Endodermal cell (in vitro differentiated cells): ENCODE measurements at regions not wholly inside any gene's neighbourhood (a gene's known extent, or its start where the extent isn't known, plus 50 kb on each side); places are given as distances from the start of the nearest gene placed in this dataset.

ENCODE experiments used
- DNase-seq: peaks from one replicate; pipeline ENCODE4 v3.0.0-alpha.2; 2017
- H3K27ac ChIP-seq: 2 replicates; pipeline ENCODE4 v1.5.1; 2013; ENCODE audit warnings: mild to moderate bottlenecking, low read depth, low read length, moderate library complexity
- H3K27me3 ChIP-seq: 2 replicates; pipeline ENCODE4 v1.6.1; 2013; ENCODE audit warnings: mild to moderate bottlenecking, low read length, moderate library complexity; ENCODE audit not compliant: insufficient read depth, control insufficient read depth, poor library complexity, severe bottlenecking
- H3K36me3 ChIP-seq: 2 replicates; pipeline ENCODE4 v1.7.0; 2013; ENCODE audit warnings: mild to moderate bottlenecking, low read length, moderate library complexity; ENCODE audit not compliant: control insufficient read depth, insufficient read depth
- H3K4me1 ChIP-seq: one replicate; pipeline ENCODE4 v1.7.0; 2013; ENCODE audit warnings: low read length; ENCODE audit not compliant: control insufficient read depth, insufficient read depth
- H3K4me3 ChIP-seq: 2 replicates; pipeline ENCODE4 v1.5.1; 2013; ENCODE audit warnings: mild to moderate bottlenecking, low read length, moderate library complexity
- H3K9ac ChIP-seq: 2 replicates; pipeline ENCODE4 v1.6.1; 2013; ENCODE audit warnings: mild to moderate bottlenecking, low read length, moderate library complexity; ENCODE audit not compliant: poor library complexity, severe bottlenecking; ENCODE audit errors: extremely low read depth
- H3K9me3 ChIP-seq: 2 replicates; pipeline ENCODE4 v1.6.1; 2013; ENCODE audit warnings: mild to moderate bottlenecking, low read length, moderate library complexity; ENCODE audit not compliant: control insufficient read depth
- H3K27ac Mint-ChIP-seq: 2 replicates; pipeline ENCODE4 v1.8.0; 2020; ENCODE audit warnings: mixed read lengths
- H3K27me3 Mint-ChIP-seq: 2 replicates; pipeline ENCODE4 v1.8.0; 2021; ENCODE audit warnings: mild to moderate bottlenecking, mixed read lengths; ENCODE audit not compliant: insufficient read depth
- H3K36me3 Mint-ChIP-seq: 2 replicates; pipeline ENCODE4 v1.8.0; 2020; ENCODE audit warnings: low read depth, mixed read lengths
- H3K4me1 Mint-ChIP-seq: 2 replicates; pipeline ENCODE4 v1.8.0; 2020; ENCODE audit warnings: mixed read lengths
- H3K4me3 Mint-ChIP-seq: 2 replicates; pipeline ENCODE4 v1.8.0; 2020; ENCODE audit warnings: mild to moderate bottlenecking, moderate library complexity, mixed read lengths
- H3K9me3 Mint-ChIP-seq: 2 replicates; pipeline ENCODE4 v1.8.0; 2020; ENCODE audit warnings: mild to moderate bottlenecking, mixed read lengths
- CTCF ChIP-seq: fragments of 200-600 bp; sonication (generic); conservative IDR thresholded peaks from 2 replicates; pipeline ENCODE4 v1.5.0; 2021; ENCODE audit warnings: antibody characterized with exemption, mild to moderate bottlenecking
- WGBS, 2 experiments: methylation state at CpG; one replicate each; pipeline versions ENCODE4 v1.1.5 to v1.1.7; 2013; ENCODE audit warnings: missing lambda C conversion rate in 2 of 2, mixed read lengths in 1 of 2; ENCODE audit not compliant: insufficient coverage in 1 of 2, insufficient read length in 1 of 2; 5-methylcytosine and 5-hydroxymethylcytosine counted together

GRCh38 chr13:99656092-99656745, 154.9 kb downstream of the TM9SF2 start:
- WGBS, 2 experiments, result 18 to 22% methylated on average over 4 to 8 of the region's 8 CpGs
- Mint-ChIP-seq H3K4me1 (peaks cover 49% of the 10 kb centered on the region), H3K4me3 (peak overlapping the region; percentile 57), H3K9me3 (no peaks in the 10 kb centered on the region), H3K27me3 (no peaks in the 10 kb centered on the region), H3K36me3 (no peaks in the 10 kb centered on the region), H3K27ac (peak overlapping the region; percentile 65)
- Histone ChIP-seq H3K9ac (no peak overlapping the region), H3K4me1 (peaks cover 17% of the 10 kb centered on the region), H3K4me3 (peak overlapping the region; percentile 68), H3K36me3 (no peaks in the 10 kb centered on the region), H3K27ac (no peak overlapping the region), H3K9me3 (no peaks in the 10 kb centered on the region), H3K27me3 (no peaks in the 10 kb centered on the region)
- TF ChIP-seq CTCF, result peak; percentile 96
- DNase-seq, result peak; percentile 95

DNA sequence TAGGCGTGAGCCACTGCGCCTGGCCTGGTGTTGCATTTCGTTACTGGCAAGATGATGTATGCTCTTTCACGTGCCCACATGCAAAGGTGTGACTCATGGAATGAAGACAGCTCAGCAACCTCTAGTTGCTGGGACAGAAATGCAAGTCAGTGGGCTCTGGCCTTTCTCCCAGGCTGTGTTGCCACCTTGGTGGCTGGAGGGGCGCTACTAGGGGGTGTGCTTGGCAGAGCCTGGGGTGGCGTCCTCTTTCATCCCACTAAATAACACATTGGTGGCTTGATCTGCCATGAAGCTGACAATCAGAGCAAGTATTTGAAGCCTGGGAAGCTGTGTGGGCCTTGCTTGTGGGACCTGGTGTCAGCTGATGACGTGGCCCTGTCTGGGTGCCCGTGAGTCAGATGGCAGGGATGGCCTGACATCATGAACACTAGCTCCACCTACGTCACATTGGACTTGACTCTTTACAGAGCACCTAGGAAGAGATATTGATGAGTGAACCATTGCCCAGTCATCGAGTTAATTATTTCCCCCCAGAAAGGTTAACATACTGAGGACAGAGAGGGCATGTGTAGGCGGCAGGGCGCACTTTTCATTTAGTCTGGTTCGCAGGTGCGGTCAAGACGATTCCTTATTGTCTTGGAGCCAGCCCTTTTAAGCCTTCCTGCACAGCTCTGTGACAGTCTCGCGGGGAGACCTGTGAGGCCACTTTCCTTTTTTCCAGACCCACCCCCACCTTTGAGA, 154.2 kb downstream of the TM9SF2 start:
- DNase-seq, result no peak
- Mint-ChIP-seq H3K4me3 (no peak overlapping the region), H3K36me3 (no peaks in the 10 kb centered on the region), H3K4me1 (peaks cover 45% of the 10 kb centered on the region), H3K27me3 (no peaks in the 10 kb centered on the region), H3K27ac (peak overlapping the region; percentile 28), H3K9me3 (no peaks in the 10 kb centered on the region)
- Histone ChIP-seq H3K36me3 (no peaks in the 10 kb centered on the region), H3K27ac (no peak overlapping the region), H3K4me1 (peaks cover 17% of the 10 kb centered on the region), H3K4me3 (no peak overlapping the region), H3K27me3 (no peaks in the 10 kb centered on the region), H3K9me3 (no peaks in the 10 kb centered on the region), H3K9ac (no peak overlapping the region)
- 85 to 89% methylated on average over 12 to 17 of the region's 17 CpGs for WGBS, 2 experiments
- TF ChIP-seq CTCF, result no peak

DNA sequence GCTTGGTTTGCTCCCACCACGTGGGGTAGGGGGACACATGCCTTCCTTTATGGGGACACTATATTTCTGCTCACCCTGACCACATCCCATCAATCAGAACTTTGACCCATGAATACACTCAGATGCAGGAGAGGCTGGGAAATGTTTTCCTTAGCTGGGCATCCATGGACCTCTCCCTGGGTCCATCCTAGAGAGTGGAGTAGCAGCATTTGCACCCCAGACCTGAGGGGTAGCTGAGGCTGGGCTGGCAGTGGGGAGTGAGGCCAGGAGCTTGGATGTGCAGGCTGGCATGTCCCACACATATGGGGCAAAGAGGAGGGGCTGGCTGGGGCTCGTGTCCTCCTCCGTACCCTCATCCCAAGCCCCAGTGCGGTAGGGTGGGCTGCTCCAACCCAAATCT, 152.8 kb downstream of the TM9SF2 start:
- Mint-ChIP-seq H3K4me1 (peaks cover 31% of the 10 kb centered on the region), H3K36me3 (no peaks in the 10 kb centered on the region), H3K9me3 (no peaks in the 10 kb centered on the region), H3K4me3 (no peak overlapping the region), H3K27me3 (no peaks in the 10 kb centered on the region), H3K27ac (no peak overlapping the region)
- 90% methylated on average over 2 to 4 of the region's 4 CpGs for WGBS, 2 experiments
- DNase-seq, result no peak
- Histone ChIP-seq H3K9ac (no peak overlapping the region), H3K36me3 (no peaks in the 10 kb centered on the region), H3K9me3 (no peaks in the 10 kb centered on the region), H3K4me3 (no peak overlapping the region), H3K27me3 (no peaks in the 10 kb centered on the region), H3K4me1 (peaks cover 14% of the 10 kb centered on the region), H3K27ac (no peak overlapping the region)
- TF ChIP-seq CTCF, result no peak
